Sigmoid colon (tissue), 6 donors: ENCODE measurements at regions not wholly inside any gene's neighbourhood (a gene's known extent, or its start where the extent isn't known, plus 50 kb on each side); places are given as distances from the start of the nearest gene placed in this dataset.

ENCODE experiments used
- DNase-seq: peaks from one replicate; pipeline ENCODE4 v3.0.0-alpha.2; 2019
- H3K27ac ChIP-seq, 4 donors: fragments of 200-600 bp; sonication (generic); one replicate each; pipeline ENCODE4 v1.5.1; 2016 to 2019; ENCODE audit warnings: mild to moderate bottlenecking in 1 of 4
- H3K27me3 ChIP-seq, 3 donors: fragments of 200-600 bp; sonication (generic); one replicate each; pipeline ENCODE4 v1.5.1; 2019; ENCODE audit warnings: mild to moderate bottlenecking in 1 of 3
- H3K36me3 ChIP-seq, 4 donors: fragments of 200-600 bp; sonication (generic); one replicate each; pipeline ENCODE4 v1.5.1; 2016 to 2019
- H3K4me1 ChIP-seq, 4 donors: fragments of 200-600 bp; sonication (generic); one replicate each; pipeline ENCODE4 v1.5.1; 2017 to 2019
- H3K4me3 ChIP-seq, 4 donors: fragments of 200-600 bp; sonication (generic); one replicate each; pipeline ENCODE4 v1.5.1; 2017 to 2019; ENCODE audit warnings: mild to moderate bottlenecking in 2 of 4, moderate library complexity in 1 of 4
- H3K9me3 ChIP-seq, 4 donors: fragments of 200-600 bp in 3 of 4; sonication (generic) in 3 of 4; one replicate each; pipeline versions ENCODE4 v1.5.1 to v1.6.1; 2013 to 2019
- CTCF ChIP-seq, 4 experiments: fragments of 450-650 bp in 3 of 4; fragments of 200-600 bp in 1 of 4; IDR thresholded peaks; one replicate each; pipeline ENCODE4 v1.5.1; 2016 to 2019; ENCODE audit warnings: antibody characterized with exemption in 4 of 4, mild to moderate bottlenecking in 3 of 4, moderate library complexity in 2 of 4
- EP300 ChIP-seq, 4 donors: sonication (generic); formaldehyde crosslinking; IDR thresholded peaks; one replicate each; pipeline ENCODE4 v1.6.1; 2017; ENCODE audit warnings: antibody characterized with exemption in 4 of 4
- POLR2A ChIP-seq, 2 donors: fragments of 450-650 bp; IDR thresholded peaks; one replicate each; pipeline ENCODE4 v1.6.1; 2016; ENCODE audit warnings: antibody characterized with exemption in 2 of 2, mild to moderate bottlenecking in 2 of 2, moderate library complexity in 2 of 2
- POLR2AphosphoS5 ChIP-seq, 4 donors: sonication (generic); formaldehyde crosslinking; IDR thresholded peaks; one replicate each; pipeline ENCODE4 v1.6.1; 2017; ENCODE audit warnings: antibody characterized with exemption in 4 of 4
- WGBS, 2 donors: extraction: QIAGEN DNeasy Blood & Tissue Kit; methylation state at CpG; one replicate each; pipeline ENCODE4 v1.1.7; 2013; 5-methylcytosine and 5-hydroxymethylcytosine counted together
- intact Hi-C: fragments of 100-400 bp; cut with DNase I; formaldehyde crosslinking; loops from one replicate; pipeline ENCODE4 v1.15.1; 2023
- small RNA-seq, 3 donors: library from RNA; depleted of rRNA; stranded (forward); fragments of <200 nt; gene quantifications; one replicate each; pipeline ENCODE3, GENCODE V24; 2016
- donor health status: healthy with polysubstance abuse.
- donor health status: healthy.

- Histone ChIP-seq H3K36me3 (no peaks in the 10 kb centered on the region), H3K4me3 (no peak overlapping the region), H3K27me3 (no peaks in the 10 kb centered on the region), H3K27ac (no peak overlapping the region), H3K9me3 (no peaks in the 10 kb centered on the region), H3K4me1 (no peaks in the 10 kb centered on the region)
- TF ChIP-seq EP300 (IDR thresholded peaks at IDR 0.05) (no peak), CTCF (IDR thresholded peaks at IDR 0.05) (no peak), POLR2A (IDR thresholded peaks at IDR 0.05) (no peak), POLR2AphosphoS5 (IDR thresholded peaks at IDR 0.05) (no peak)
- no peak for DNase-seq
- 85 to 90% methylated on average over 5 of the region's 5 CpGs for WGBS, 2 donors
- intact Hi-C loops: no loop called here
Observed at GRCh38 chr4:36013206-36013605, 231.1 kb downstream of the ARAP2 start.

Small RNA genes in the stretch of these regions (small RNA-seq; reads per million reads assigned to genes)
- gene AC097535.2 (0 reads per million in 3 donors), gene RF01210 (0 reads per million in 3 donors), gene RNU6-573P (0 reads per million in 3 donors)
